ENCODE measurements at regions not wholly inside any gene's neighbourhood (a gene's known extent, or its start where the extent isn't known, plus 50 kb on each side); places are given as distances from the start of the nearest gene placed in this dataset.

GRCh38 chr16:54412777-54413455 lies 126.3 kb upstream of the IRX3 start:
- DNase-seq (ENCODE audit: low read depth): no peak

GRCh38 chr16:54412037-54412436 lies 125.5 kb upstream of the IRX3 start:
- DNase-seq (ENCODE audit: low read depth): no peak

- no peak for DNase-seq (ENCODE audit: low read depth)
Measured at GRCh38 chr16:54411544-54411943, 125.0 kb upstream of the IRX3 start.

- DNase-seq (ENCODE audit: low read depth): no peak
Measured at GRCh38 chr16:54409982-54410381, 123.4 kb upstream of the IRX3 start.

- DNase-seq (ENCODE audit: low read depth): peak; percentile 78
Measured at GRCh38 chr16:54407596-54407995, 121.0 kb upstream of the IRX3 start.

DNA sequence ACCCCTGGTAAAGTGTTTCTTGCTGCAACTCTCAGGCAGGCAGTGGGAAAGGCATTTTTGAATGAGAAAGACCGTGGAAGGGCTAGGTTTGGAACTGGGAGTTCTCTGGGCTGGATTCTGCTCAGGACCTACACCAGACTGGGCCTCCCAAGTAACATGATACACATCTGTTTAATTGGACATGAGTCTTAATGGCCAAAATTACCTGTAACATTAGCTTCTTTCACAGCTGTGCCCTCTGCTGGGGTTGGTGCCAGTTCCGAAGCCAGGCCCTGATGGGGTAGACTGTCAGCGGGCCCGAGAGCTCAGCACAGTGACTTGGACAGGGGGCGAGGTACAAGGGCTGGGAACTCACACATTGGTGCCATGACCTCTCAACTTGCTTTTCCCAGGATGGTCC lies 118.9 kb upstream of the IRX3 start:
- DNase-seq (ENCODE audit: low read depth): no peak

GRCh38 chr16:54403580-54403979 lies 117.0 kb upstream of the IRX3 start:
- DNase-seq (ENCODE audit: low read depth): no peak

- no peak for DNase-seq (ENCODE audit: low read depth)
Measured at GRCh38 chr16:54402873-54403272, 116.3 kb upstream of the IRX3 start.

DNA sequence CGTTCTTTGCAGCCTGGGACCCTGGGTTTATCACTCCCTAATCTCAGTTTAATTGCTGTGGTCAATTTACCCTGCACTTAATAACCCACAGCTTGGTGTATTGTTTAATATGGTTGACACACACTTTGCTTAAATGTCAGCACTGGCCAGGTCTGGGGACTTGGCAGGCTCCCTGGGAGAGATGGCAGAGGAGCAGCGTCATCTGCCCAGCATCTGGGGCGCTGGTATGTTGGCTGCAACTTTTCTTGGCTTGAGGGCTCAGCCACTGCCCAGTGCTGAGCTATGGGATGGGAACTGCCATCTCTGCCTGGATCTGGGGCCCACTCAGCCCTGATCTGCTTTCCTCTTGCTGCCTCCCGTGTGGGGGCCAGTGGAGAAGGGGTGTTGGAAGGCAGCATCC lies 115.7 kb upstream of the IRX3 start:
- DNase-seq (ENCODE audit: low read depth): peak; percentile 85

DNA sequence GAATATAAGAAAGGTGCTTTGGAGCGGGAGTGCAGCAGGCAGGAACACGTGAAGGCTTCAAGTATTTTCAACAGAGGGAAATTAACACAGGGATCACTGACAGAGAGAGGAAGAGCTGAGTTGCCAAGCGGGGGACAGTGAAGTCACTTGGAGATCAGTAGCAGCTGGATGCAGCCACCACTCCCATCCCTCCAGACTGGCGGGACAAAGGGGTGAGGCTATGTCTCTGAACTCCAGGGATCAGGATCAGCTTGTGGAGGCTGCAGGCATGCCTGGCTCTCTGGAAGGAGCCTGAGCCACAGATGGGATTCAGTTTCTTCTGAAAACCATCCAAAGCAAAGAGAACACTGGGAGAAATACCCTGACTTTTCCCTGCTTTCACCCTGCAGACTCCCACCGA lies 113.7 kb upstream of the IRX3 start:
- no peak for DNase-seq (ENCODE audit: low read depth)

GRCh38 chr16:54398986-54399385 lies 112.4 kb upstream of the IRX3 start:
- peak; percentile 49 for DNase-seq (ENCODE audit: low read depth)

DNA sequence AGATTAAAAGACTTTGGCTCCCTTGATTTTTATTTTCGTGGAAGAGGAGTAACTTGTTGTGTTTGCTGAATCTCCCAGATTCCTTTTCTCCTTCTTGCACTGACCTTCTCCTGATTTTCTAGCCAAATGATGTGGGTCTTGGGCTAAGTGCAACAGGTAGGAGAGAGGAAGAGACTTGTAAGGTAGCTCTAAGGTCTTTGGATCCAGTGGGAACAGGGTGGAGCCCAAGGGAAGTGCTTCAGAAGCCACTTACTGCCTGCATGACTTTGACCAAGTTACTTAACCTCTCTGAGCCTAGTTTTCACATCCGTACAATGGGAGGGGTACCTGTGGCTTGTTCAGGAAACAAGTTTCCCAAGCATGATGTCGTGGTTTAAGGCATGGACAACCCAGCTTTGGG lies 111.3 kb upstream of the IRX3 start:
- no peak for DNase-seq (ENCODE audit: low read depth)

- peak; percentile 89 for DNase-seq (ENCODE audit: low read depth)
Measured at GRCh38 chr16:54397190-54397835, 110.7 kb upstream of the IRX3 start.

GRCh38 chr16:54389836-54390494 lies 103.4 kb upstream of the IRX3 start:
- DNase-seq (ENCODE audit: low read depth): no peak

- DNase-seq (ENCODE audit: low read depth): peak; percentile 25
Measured at GRCh38 chr16:54385141-54385540, 98.6 kb upstream of the IRX3 start.

GRCh38 chr16:54381601-54382313 lies 95.2 kb upstream of the IRX3 start:
- no peak for DNase-seq (ENCODE audit: low read depth)

- DNase-seq (ENCODE audit: low read depth): no peak
Measured at GRCh38 chr16:54375071-54375470, 88.5 kb upstream of the IRX3 start.

DNA sequence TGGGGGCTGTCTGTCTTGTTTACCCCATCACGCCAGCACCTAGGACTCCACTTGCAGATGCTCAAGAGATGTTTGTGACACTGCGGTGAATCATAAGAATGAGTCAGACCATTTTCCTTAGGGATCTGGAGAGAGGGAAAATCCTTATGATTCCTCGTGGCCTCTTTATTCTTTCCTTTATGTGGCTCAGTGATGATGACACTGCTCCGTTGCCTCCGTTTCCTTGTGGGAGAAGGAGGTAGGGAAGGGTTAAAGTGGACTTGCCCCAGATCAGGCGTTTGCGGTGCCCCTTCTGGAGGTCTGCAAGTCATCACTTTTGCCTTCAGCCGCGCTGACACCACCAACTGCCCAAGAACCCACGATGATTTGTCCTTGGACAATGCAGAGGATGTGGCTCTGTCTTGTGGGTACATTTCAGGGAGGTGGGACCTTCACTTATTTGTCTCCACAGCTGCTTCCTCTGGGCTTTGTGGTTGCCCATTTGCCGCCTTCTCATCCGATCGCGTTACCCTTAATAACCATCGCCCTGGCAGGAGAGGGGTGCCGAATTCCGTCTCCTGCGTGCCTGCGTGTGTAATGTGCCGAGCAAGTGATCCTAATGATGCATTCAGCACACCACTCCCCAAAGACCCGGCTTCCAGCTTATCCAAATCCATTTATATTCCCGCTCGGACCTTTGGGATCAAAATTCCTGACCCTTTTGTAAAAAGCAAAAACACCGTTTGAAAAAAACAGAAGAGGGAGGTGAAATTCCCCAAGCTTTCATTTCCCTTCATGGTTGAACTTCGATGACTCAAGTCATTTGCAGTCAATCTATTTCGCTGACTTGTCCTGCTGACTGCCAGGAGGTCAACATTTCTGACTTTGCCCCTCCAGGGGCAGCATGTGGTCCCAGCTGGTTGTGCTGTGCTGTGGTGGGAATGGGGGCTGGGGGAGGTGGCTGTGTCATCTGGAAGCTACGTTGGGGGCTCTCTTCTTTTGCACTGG lies 87.2 kb upstream of the IRX3 start:
- peak; percentile 92 for DNase-seq (ENCODE audit: low read depth)

DNA sequence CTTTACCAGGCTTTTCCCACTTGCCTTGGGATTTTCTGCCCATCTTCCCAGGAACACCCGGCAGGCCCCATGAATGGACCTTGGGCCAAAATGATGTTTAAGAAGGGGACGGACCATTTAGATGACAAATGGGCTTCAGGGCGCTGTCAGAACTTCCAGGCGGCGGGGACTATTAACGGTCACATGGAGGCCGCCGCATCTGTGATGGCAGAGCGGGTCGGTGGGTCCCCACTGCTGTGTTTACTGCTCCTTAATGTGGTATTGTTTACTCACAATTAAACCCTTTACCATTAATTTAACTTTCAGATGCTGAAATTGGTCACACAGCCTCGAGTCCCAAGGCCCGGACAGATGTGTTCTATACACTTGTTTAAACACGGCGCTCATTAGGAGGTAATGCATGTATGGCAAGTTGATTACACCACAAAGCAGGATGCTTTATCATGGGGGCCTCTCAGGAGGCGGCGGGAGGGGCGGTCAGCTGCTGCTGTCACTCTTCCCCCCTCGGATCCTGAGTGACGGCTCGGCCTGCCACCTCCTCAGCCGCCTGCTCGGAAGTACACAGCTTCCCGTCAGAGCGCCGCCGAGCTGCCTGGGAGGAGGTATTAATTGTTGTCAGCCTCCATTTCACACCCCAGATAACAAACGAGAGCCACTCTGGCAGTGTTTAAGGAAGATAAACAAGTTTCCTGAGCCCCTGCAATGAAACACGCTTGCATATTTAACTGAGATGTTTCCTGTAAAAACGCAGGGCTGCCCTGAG lies 83.9 kb upstream of the IRX3 start:
- DNase-seq (ENCODE audit: low read depth): no peak

GRCh38 chr16:54369861-54370260 lies 83.3 kb upstream of the IRX3 start:
- no peak for DNase-seq (ENCODE audit: low read depth)

DNA sequence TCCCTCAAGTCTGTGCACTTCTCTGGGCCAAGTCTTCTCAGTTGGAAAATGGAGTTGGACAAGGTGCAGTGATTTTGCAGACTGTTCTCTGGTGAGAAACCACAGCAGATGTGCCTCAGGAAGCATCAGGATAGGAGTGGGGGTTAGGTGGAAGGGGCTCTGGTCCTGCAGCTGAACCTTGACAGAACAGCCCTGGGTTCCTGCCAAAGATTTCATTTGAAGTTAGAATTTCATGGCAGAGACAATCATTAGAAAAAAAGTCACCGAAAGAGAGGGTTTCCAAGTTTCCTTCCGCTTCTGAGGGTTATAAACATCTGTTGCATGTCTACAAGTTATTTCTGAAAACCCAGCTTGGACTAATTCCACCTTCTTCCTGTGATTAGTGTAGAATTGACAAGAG lies 80.4 kb upstream of the IRX3 start:
- no peak for DNase-seq (ENCODE audit: low read depth)
